ENCODE measurements at regions not wholly inside any gene's neighbourhood (a gene's known extent, or its start where the extent isn't known, plus 50 kb on each side); places are given as distances from the start of the nearest gene placed in this dataset.

GRCh38 chr15:97146929-97147870, 813.3 kb upstream of the ARRDC4 start:
- no peak for TF ChIP-seq CTCF (IDR thresholded peaks at IDR 0.05; ENCODE audit: borderline replicate concordance, extremely low read depth, low read length, poor library complexity, severe bottlenecking)
- no peak for TF ChIP-seq EZH2 (IDR thresholded peaks at IDR 0.05; ENCODE audit: borderline replicate concordance, low read depth, low read length, severe bottlenecking)
